Uterus (tissue), 3 donors: ENCODE measurements at regions not wholly inside any gene's neighbourhood (a gene's known extent, or its start where the extent isn't known, plus 50 kb on each side); places are given as distances from the start of the nearest gene placed in this dataset.
"Not testable (repeated sequence)": the region's sequence is repeated elsewhere in the genome, so short reads cannot be mapped to it uniquely, and the experiment has no call there.

Experiments used
- DNase-seq, 2 donors: peaks; one replicate each; pipeline ENCODE4 v3.0.0-alpha.2; 2019 to 2020
- H3K27ac ChIP-seq, 2 donors: fragments of 200-600 bp; sonication (generic); 1 replicate in 1 of 2; 2 replicates in 1 of 2; pipeline ENCODE4 v1.5.1; 2016 to 2018
- H3K27me3 ChIP-seq, 2 donors: fragments of 200-600 bp; sonication (generic); one replicate each; pipeline ENCODE4 v1.5.1; 2018 to 2019; ENCODE audit warnings: control low read depth in 1 of 2
- H3K36me3 ChIP-seq, 2 donors: fragments of 200-600 bp; sonication (generic); one replicate each; pipeline ENCODE4 v1.5.1; 2019; ENCODE audit warnings: control low read depth in 1 of 2
- H3K4me1 ChIP-seq, 2 donors: fragments of 200-600 bp; sonication (generic); one replicate each; pipeline ENCODE4 v1.5.1; 2018 to 2019; ENCODE audit warnings: control low read depth in 1 of 2
- H3K4me3 ChIP-seq, 2 donors: fragments of 200-600 bp; sonication (generic); 1 replicate in 1 of 2; 2 replicates in 1 of 2; pipeline ENCODE4 v1.5.1; 2018 to 2019; ENCODE audit warnings: mild to moderate bottlenecking in 1 of 2
- H3K9me3 ChIP-seq, 2 donors: fragments of 200-600 bp; sonication (generic); one replicate each; pipeline ENCODE4 v1.5.1; 2019; ENCODE audit warnings: control low read depth in 1 of 2
- CTCF ChIP-seq, 4 experiments: fragments of 200-600 bp in 2 of 4; fragments of 450-650 bp in 2 of 4; sonication (generic) in 2 of 4; IDR thresholded peaks; one replicate each; pipeline ENCODE4 v1.5.1; 2016 to 2019; ENCODE audit warnings: antibody characterized with exemption in 4 of 4, mild to moderate bottlenecking in 2 of 4, moderate library complexity in 1 of 4
- POLR2A ChIP-seq, 2 donors: fragments of 450-650 bp; IDR thresholded peaks; one replicate each; pipeline ENCODE4 v1.6.1; 2016; ENCODE audit warnings: antibody characterized with exemption in 2 of 2, mild to moderate bottlenecking in 1 of 2, moderate library complexity in 1 of 2
- intact Hi-C: fragments of 100-400 bp; cut with DNase I; formaldehyde crosslinking; loops from one replicate; pipeline ENCODE4 v1.15.1; 2023; ENCODE audit warnings: low total_unique reads
- donor health status: DM: yes; HTN: yes; CAD: no.

GRCh38 chr2:242043538-242044312 lies 174.2 kb downstream of the RTP5 start:
- no peaks in the 10 kb centered on the region for H3K9me3 ChIP-seq
- no peaks in the 10 kb centered on the region for H3K36me3 ChIP-seq
- no peaks in the 10 kb centered on the region for H3K4me1 ChIP-seq
- no peak overlapping the region for H3K27ac ChIP-seq
- peaks cover 0 to 26% of the 10 kb centered on the region in 2 donors for H3K27me3 ChIP-seq
- no peak overlapping the region for H3K4me3 ChIP-seq
- no peak for DNase-seq
- TF ChIP-seq CTCF (IDR thresholded peaks at IDR 0.05) (no peak), POLR2A (IDR thresholded peaks at IDR 0.05) (no peak)
- intact Hi-C loops = no loop called here

- Histone ChIP-seq H3K36me3 (no peaks in the 10 kb centered on the region), H3K9me3 (no peaks in the 10 kb centered on the region), H3K4me3 (no peak overlapping the region), H3K4me1 (no peaks in the 10 kb centered on the region), H3K27ac (no peak overlapping the region), H3K27me3 (peaks cover 0 to 26% of the 10 kb centered on the region in 2 donors)
- intact Hi-C loops = no loop called here
- TF ChIP-seq POLR2A (IDR thresholded peaks at IDR 0.05) = no peak
- no peak for TF ChIP-seq CTCF (IDR thresholded peaks at IDR 0.05)
- DNase-seq = no peak
These were observed 174.7 kb downstream of the RTP5 start for GRCh38 chr2:242044313-242044590.

- H3K36me3 ChIP-seq, H3K4me1 ChIP-seq, H3K27ac ChIP-seq, intact Hi-C loops, H3K9me3 ChIP-seq, H3K4me3 ChIP-seq, DNase-seq: not testable (repeated sequence)
- H3K27me3 ChIP-seq = peaks cover 0 to 30% of the 10 kb centered on the region in 2 donors
These were observed 176.1 kb downstream of the RTP5 start for GRCh38 chr2:242045596-242046144.

GRCh38 chr2:242046206-242046826 lies 176.8 kb downstream of the RTP5 start:
- TF ChIP-seq POLR2A (IDR thresholded peaks at IDR 0.05) (no peak), CTCF (IDR thresholded peaks at IDR 0.05) (no peak)
- intact Hi-C loops = no loop called here
- H3K36me3 ChIP-seq = no peaks in the 10 kb centered on the region
- H3K9me3 ChIP-seq = no peaks in the 10 kb centered on the region
- peaks cover 0 to 34% of the 10 kb centered on the region in 2 donors for H3K27me3 ChIP-seq
- H3K27ac ChIP-seq = no peak overlapping the region
- no peak overlapping the region for H3K4me3 ChIP-seq
- no peak for DNase-seq
- no peaks in the 10 kb centered on the region for H3K4me1 ChIP-seq

- Histone ChIP-seq H3K4me1 (no peaks in the 10 kb centered on the region), H3K9me3 (no peaks in the 10 kb centered on the region), H3K27me3 (peaks cover 0 to 34% of the 10 kb centered on the region in 2 donors), H3K4me3 (no peak overlapping the region), H3K36me3 (no peaks in the 10 kb centered on the region), H3K27ac (no peak overlapping the region)
- DNase-seq = no peak
- TF ChIP-seq POLR2A (IDR thresholded peaks at IDR 0.05) (no peak), CTCF (IDR thresholded peaks at IDR 0.05) (no peak)
- intact Hi-C loops = no loop called here
These were observed 178.4 kb downstream of the RTP5 start for GRCh38 chr2:242047963-242048362.
